Fibroblast of pulmonary artery (primary cell): ENCODE measurements at regions not wholly inside any gene's neighbourhood (a gene's known extent, or its start where the extent isn't known, plus 50 kb on each side); places are given as distances from the start of the nearest gene placed in this dataset.

Experiments used
- DNase-seq: peaks from one replicate; pipeline ENCODE4 v3.0.0-alpha.2; 2010; ENCODE audit warnings: low read depth
- H3K4me3 ChIP-seq: replicated peaks from 2 replicates; pipeline ENCODE4 v1.5.1; 2011; ENCODE audit warnings: low read depth, mild to moderate bottlenecking, control low read depth, low read length, moderate library complexity
- TF ChIP-seq, protein P1 (sequence below): IDR thresholded peaks from 2 replicates; pipeline ENCODE4 v1.5.1; 2011; ENCODE audit warnings: mild to moderate bottlenecking, control low read depth, low read length, inconsistent platforms; ENCODE audit errors: missing control alignments

DNA sequence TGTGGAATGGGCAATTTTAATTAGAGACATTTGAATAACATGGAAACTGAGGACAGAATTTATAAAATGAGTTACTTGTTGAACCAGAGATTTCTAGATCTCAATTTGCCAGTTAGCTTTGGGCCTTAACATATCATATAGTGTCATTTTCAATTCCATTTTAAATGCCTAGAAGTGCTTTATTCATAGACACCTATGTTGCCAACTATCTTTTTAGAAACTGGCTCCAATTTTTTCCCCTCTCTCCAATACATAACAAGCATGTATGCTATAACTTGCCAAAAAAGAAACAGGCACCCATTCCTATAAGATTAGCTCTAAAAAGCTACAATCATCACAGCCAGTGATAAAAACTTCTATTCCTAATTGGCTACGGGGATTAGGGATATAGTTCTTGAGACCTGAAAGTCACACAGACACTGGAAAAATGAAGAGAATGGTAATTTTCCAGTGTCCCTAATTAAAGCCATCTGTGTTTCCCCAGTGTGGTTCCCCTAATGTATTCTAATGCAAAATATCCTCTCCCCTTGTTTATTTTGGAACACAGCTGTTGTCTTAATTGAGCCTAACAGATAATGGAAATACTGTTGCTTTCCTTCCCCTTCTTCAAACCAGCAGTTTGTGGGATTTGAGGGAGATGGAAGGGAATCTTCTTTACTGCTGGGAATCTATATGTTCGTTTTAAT is 205.5 kb upstream of the FSHR start:
- DNase-seq = no peak
- TF ChIP-seq, protein P1, sequence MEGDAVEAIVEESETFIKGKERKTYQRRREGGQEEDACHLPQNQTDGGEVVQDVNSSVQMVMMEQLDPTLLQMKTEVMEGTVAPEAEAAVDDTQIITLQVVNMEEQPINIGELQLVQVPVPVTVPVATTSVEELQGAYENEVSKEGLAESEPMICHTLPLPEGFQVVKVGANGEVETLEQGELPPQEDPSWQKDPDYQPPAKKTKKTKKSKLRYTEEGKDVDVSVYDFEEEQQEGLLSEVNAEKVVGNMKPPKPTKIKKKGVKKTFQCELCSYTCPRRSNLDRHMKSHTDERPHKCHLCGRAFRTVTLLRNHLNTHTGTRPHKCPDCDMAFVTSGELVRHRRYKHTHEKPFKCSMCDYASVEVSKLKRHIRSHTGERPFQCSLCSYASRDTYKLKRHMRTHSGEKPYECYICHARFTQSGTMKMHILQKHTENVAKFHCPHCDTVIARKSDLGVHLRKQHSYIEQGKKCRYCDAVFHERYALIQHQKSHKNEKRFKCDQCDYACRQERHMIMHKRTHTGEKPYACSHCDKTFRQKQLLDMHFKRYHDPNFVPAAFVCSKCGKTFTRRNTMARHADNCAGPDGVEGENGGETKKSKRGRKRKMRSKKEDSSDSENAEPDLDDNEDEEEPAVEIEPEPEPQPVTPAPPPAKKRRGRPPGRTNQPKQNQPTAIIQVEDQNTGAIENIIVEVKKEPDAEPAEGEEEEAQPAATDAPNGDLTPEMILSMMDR = no peak
- no peak overlapping the region for H3K4me3 ChIP-seq

DNA sequence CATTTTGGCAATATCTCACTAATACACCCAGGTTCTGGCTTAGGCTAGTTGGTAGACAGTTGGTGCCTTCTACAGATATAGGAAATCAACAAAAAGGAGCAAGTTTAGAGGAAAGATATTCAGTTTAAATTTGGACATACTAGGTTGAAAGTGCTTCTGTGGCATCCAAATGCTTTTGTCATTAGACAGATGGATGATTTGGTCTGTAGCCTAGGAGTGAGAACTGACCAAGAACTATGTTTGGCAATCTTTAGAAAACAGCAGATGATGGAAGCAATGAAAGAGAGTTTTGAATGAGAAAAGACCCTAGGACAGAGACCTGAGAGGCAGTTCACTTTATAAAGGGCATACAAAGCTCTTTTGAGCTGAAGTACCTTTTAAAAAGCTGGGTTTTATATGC is 201.3 kb upstream of the FSHR start:
- TF ChIP-seq, protein P1 = no peak
- no peak for DNase-seq
- H3K4me3 ChIP-seq = no peak overlapping the region

DNA sequence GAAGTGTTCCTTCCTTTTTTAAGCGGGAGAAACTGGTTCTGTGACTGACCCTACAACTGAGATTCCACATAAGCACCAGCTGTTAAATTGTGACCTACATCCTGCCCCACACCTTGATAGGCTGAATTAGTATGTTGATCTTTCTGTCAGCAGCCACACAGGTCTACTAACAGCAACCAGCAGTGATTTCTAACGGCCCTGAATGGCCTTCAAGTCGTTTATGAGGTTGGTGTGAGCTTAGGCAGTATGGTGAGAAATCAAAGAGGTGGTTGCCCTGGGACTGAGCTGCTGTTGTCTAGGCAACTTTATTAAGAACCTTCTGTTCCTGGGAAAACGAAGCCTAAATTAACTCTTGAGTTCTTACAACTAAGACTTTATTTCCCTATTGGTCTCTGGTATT is 197.2 kb upstream of the FSHR start:
- no peak for DNase-seq
- TF ChIP-seq, protein P1 = no peak
- H3K4me3 ChIP-seq = no peak overlapping the region

DNA sequence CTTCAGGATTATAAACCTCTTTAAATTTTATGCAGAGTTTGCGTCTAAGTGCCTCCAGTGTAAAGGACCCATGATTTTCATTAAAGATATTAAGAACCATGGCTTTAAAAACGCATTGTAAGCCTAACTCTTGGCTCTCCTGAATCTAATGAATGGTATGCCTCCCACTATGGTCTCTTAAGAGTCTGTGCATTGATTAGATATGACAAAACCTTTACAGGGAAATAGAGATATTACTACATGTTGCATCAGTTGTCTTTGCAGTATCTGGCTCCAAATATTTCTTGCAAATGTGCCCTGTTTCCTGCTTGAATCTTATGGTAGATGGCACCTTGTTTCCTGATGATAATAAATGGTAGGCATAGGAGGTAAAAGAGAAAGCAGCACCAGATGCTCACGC is 189.3 kb upstream of the FSHR start:
- TF ChIP-seq, protein P1 = no peak
- no peak overlapping the region for H3K4me3 ChIP-seq
- no peak for DNase-seq

DNA sequence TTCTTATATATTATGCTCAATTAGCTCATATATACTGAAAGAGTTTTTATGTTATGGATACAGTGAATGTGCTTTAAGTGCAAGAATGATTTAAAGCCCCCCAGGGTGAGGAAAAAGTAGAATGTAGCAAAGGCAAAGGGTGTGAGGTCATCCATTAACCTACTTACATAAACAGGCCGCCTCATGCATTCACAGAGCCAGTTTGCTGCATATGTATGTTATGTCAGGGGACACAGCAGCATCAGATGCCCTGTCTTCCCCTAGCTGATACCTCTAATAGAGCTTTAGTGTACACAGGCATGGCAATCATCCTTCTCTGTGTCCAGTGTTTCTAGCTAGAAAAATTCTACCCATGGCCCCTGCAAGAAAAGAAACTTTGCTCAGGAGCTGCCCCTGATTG is 187.8 kb upstream of the FSHR start:
- no peak for DNase-seq
- TF ChIP-seq, protein P1 = no peak
- no peak overlapping the region for H3K4me3 ChIP-seq

DNA sequence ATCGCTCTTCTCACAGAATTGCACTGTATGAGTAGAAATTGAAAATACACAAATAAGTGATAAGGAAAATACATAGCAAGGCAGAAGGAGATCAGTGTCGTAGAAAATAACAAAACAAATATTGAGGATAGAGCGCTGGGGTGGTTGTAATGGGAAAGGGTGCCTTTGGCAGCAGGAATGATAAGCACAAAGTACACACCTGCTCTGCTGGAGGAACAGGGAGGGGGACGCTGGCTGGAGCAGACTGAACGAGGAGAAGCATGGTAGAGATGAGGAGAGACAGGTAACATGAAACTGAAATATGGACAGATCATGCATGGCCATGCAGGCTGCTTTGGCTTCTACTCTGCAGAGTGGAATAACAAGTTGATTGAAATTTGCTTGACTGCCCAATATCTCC is 181.2 kb upstream of the FSHR start:
- TF ChIP-seq, protein P1 = no peak
- H3K4me3 ChIP-seq = no peak overlapping the region
- DNase-seq = no peak

DNA sequence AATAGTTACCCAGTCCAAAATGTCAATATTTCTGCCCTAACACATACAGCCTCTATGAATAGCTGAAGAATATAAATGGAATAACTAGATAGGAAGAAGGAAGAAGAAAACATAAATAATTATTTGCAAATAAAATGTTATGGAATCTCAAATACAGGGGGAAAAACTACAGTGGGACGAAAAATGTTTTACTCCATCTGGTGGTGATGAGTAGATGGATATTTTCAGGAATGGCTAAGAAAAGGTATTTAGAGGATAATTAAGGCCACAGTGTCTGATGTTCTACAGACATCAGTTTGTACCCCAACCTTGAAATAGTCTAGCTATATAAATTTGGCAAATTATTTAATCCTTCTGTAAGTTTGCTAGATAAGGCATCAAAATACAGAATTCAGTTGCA is 178.1 kb upstream of the FSHR start:
- H3K4me3 ChIP-seq = no peak overlapping the region
- TF ChIP-seq, protein P1 = peak; percentile 29
- DNase-seq = peak; percentile 38
